ENCODE measurements at regions not wholly inside any gene's neighbourhood (a gene's known extent, or its start where the extent isn't known, plus 50 kb on each side); places are given as distances from the start of the nearest gene placed in this dataset.

DNA sequence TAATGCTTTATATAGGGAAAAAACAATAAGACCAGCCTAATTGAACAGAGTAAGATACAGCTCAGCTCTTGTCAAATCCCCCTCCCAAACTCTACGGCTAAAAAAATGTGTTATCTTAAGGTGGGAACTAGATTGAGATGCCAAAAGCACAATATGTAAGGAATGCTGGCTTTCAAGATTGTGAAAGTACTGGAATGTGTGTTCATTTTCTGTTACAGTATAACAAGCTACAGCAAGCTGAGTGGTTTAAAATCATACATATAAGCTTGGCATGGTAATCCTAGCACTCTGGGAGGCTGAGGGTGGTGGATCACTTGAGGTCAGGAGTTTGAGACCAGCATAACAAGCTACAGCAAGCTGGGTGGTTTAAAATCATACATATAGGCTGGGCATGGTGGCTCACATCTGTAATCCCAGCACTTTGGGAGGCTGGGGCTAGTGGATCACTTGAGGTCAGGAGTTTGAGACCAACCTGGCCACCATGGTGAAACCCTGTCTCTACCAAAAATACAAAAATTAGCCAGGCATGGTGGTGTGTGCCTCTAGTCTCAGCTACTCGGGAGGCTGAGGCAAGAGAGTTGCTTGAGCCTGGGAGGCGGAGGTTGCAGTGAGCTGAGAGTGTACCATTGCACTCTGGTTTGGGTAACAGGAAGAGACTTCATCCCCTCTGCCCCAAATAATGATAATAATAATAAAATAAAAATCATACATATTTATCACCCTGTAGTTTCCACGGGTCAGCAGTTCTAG, 297.7 kb downstream of the DOK5 start:
- Histone ChIP-seq H3K27me3 (ENCODE audit: insufficient read depth, insufficient read length) (no peaks in the 10 kb centered on the region), H3K9ac (ENCODE audit: insufficient read length, low read depth) (no peak overlapping the region), H3K4me1 (ENCODE audit: insufficient read depth, insufficient read length) (no peaks in the 10 kb centered on the region), H3K9me3 (ENCODE audit: insufficient read depth, low read length) (no peaks in the 10 kb centered on the region), H3K4me3 (ENCODE audit: insufficient read length, low read depth) (no peak overlapping the region), H3K36me3 (ENCODE audit: insufficient read depth, insufficient read length, low read length) (no peaks in the 10 kb centered on the region)
- TF ChIP-seq ZNF274 (IDR thresholded peaks at IDR 0.05; ENCODE audit: low read depth, low read length) = no peak
- DNase-seq (ENCODE audit: low read depth, low spot score) = no peak

DNA sequence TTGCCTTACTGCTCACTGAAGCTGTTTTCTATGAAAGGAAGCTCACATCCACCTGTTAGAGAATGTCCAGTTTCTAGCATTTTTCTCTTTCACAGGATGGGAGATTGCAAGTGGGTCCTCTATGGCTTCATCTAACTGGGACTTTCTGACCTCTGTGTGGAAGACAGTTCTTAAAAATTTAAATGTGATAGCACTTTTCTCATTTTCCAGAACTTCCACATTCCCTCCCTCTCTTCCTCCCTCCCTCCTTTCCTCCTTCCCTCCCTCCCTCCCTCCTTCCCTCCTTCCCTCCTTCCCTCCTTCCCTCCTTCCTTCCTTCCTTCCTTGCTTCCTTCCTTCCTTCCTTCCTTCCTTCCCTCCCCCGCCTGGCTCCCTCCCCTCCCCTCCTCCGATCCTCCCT, 291.1 kb downstream of the DOK5 start:
- no peaks in the 10 kb centered on the region for H3K36me3 ChIP-seq (ENCODE audit: insufficient read depth, insufficient read length, low read length)

DNA sequence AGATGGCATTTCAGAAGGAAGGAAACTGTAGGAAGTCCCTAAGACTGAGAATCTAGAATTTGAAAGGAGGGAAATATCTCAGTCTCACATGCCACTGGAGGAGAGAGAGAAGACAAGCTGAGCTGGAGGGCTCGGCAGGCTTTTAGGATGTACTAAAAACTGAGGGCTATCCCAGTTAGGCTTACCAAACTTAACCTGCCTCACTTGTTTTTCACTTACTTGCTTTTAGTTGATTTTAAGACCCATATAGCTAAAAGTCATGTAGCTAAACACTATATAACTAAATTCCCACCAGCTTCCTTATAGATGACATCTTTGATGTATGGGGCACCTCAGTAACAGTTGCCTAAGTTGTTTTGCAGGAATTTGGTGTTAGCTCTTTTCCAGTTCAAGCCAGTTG, 288.0 kb downstream of the DOK5 start:
- DNase-seq (ENCODE audit: low read depth, low spot score) = no peak
- no peaks in the 10 kb centered on the region for H3K36me3 ChIP-seq (ENCODE audit: insufficient read depth, insufficient read length, low read length)
- no peak overlapping the region for H3K9ac ChIP-seq (ENCODE audit: insufficient read length, low read depth)
- no peaks in the 10 kb centered on the region for H3K4me1 ChIP-seq (ENCODE audit: insufficient read depth, insufficient read length)
- no peaks in the 10 kb centered on the region for H3K9me3 ChIP-seq (ENCODE audit: insufficient read depth, low read length)
- no peaks in the 10 kb centered on the region for H3K27me3 ChIP-seq (ENCODE audit: insufficient read depth, insufficient read length)
- TF ChIP-seq YY1 (IDR thresholded peaks at IDR 0.05; ENCODE audit: insufficient read depth, insufficient read length) (no peak), ZNF274 (IDR thresholded peaks at IDR 0.05; ENCODE audit: low read depth, low read length) (no peak), SUZ12 (IDR thresholded peaks at IDR 0.05; ENCODE audit: extremely low read depth, insufficient read depth, insufficient read length) (no peak)
- no peak overlapping the region for H3K4me3 ChIP-seq (ENCODE audit: insufficient read length, low read depth)

More for the DNA sequence above, 291.1 kb downstream of the DOK5 start:
- DNase-seq (ENCODE audit: low read depth, low spot score) = no peak
- TF ChIP-seq YY1 (IDR thresholded peaks at IDR 0.05; ENCODE audit: insufficient read depth, insufficient read length) (no peak), ZNF274 (IDR thresholded peaks at IDR 0.05; ENCODE audit: low read depth, low read length) (no peak), SUZ12 (IDR thresholded peaks at IDR 0.05; ENCODE audit: extremely low read depth, insufficient read depth, insufficient read length) (no peak)
- Histone ChIP-seq H3K4me1 (ENCODE audit: insufficient read depth, insufficient read length) (no peaks in the 10 kb centered on the region), H3K9ac (ENCODE audit: insufficient read length, low read depth) (no peak overlapping the region), H3K9me3 (ENCODE audit: insufficient read depth, low read length) (no peaks in the 10 kb centered on the region), H3K4me3 (ENCODE audit: insufficient read length, low read depth) (no peak overlapping the region), H3K27me3 (ENCODE audit: insufficient read depth, insufficient read length) (no peaks in the 10 kb centered on the region)

DNA sequence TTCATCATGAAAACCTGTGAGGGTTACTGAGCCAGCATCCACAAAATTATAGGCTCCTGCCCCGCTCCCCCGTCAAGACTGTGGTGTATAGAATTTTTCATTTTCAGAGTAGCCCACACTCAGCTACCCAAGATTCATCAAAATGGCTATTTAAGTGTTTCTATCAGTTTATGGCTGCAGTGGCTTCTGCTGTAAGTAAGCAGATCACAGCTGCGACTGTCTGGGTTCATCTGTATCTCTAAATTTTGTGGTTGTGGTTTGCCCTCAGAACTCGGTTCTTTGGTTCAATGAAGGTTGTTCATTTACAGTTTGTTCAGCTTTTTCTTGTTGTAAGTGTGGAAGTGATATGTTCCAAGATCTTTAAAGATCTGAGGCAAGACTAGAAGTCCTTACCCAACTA, 284.2 kb downstream of the DOK5 start:
- Histone ChIP-seq H3K9me3 (ENCODE audit: insufficient read depth, low read length) (no peaks in the 10 kb centered on the region), H3K4me3 (ENCODE audit: insufficient read length, low read depth) (no peak overlapping the region), H3K36me3 (ENCODE audit: insufficient read depth, insufficient read length, low read length) (no peaks in the 10 kb centered on the region), H3K27me3 (ENCODE audit: insufficient read depth, insufficient read length) (no peaks in the 10 kb centered on the region), H3K4me1 (ENCODE audit: insufficient read depth, insufficient read length) (no peaks in the 10 kb centered on the region), H3K9ac (ENCODE audit: insufficient read length, low read depth) (no peak overlapping the region)
- TF ChIP-seq YY1 (IDR thresholded peaks at IDR 0.05; ENCODE audit: insufficient read depth, insufficient read length) (no peak), SUZ12 (IDR thresholded peaks at IDR 0.05; ENCODE audit: extremely low read depth, insufficient read depth, insufficient read length) (no peak), ZNF274 (IDR thresholded peaks at IDR 0.05; ENCODE audit: low read depth, low read length) (no peak)
- DNase-seq (ENCODE audit: low read depth, low spot score) = no peak

DNA sequence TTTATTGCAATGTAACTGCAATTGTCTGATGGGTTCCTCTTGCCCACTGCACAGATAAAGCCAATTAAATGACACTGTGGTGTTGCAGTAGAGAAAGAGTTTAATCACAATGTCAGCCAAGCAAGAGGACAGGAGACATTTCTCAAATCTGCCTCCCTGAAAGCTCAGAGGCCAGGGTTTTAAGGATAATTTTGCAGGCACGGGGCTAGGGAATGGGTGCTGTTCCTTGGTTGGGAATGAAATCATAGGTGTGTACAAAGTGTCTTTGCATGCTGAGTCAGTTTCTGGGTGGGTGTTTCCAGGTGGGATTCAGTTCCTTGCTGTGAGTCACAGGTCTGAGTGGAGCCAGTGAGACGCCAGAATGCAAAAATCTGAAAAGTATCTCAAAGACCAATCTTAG, 271.4 kb downstream of the DOK5 start:
- no peaks in the 10 kb centered on the region for H3K27me3 ChIP-seq (ENCODE audit: insufficient read depth, insufficient read length)
- H3K36me3 ChIP-seq (ENCODE audit: insufficient read depth, insufficient read length, low read length) = no peaks in the 10 kb centered on the region
- peaks cover 16% of the 10 kb centered on the region for H3K9me3 ChIP-seq (ENCODE audit: insufficient read depth, low read length)

DNA sequence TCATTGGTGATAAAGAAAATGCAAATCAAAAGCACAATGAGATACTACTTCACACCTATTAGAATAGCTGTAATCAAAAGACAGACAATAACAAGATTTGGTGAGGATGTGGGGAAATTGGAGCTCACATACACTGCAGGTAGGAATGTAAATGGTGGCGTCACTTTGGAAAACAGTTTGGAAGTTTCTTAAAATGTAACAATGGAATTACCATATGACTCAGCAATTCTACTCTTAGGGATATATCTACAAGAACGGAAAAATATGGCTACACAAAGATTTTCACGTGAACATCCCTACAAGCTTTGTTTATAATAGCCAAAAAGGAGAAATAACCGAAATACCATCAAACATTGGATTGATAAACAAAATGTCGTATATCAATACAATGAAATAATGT, 270.4 kb downstream of the DOK5 start:
- DNase-seq (ENCODE audit: low read depth, low spot score) = no peak
- Histone ChIP-seq H3K9me3 (ENCODE audit: insufficient read depth, low read length) (peaks cover 16% of the 10 kb centered on the region), H3K9ac (ENCODE audit: insufficient read length, low read depth) (no peak overlapping the region), H3K4me1 (ENCODE audit: insufficient read depth, insufficient read length) (no peaks in the 10 kb centered on the region), H3K36me3 (ENCODE audit: insufficient read depth, insufficient read length, low read length) (no peaks in the 10 kb centered on the region), H3K4me3 (ENCODE audit: insufficient read length, low read depth) (no peak overlapping the region), H3K27me3 (ENCODE audit: insufficient read depth, insufficient read length) (no peaks in the 10 kb centered on the region)
- no peak for TF ChIP-seq ZNF274 (IDR thresholded peaks at IDR 0.05; ENCODE audit: low read depth, low read length)
- TF ChIP-seq YY1 (IDR thresholded peaks at IDR 0.05; ENCODE audit: insufficient read depth, insufficient read length) = no peak
- TF ChIP-seq SUZ12 (IDR thresholded peaks at IDR 0.05; ENCODE audit: extremely low read depth, insufficient read depth, insufficient read length) = no peak

More for the DNA sequence above, 271.4 kb downstream of the DOK5 start:
- H3K9ac ChIP-seq (ENCODE audit: insufficient read length, low read depth) = no peak overlapping the region
- H3K4me1 ChIP-seq (ENCODE audit: insufficient read depth, insufficient read length) = no peaks in the 10 kb centered on the region
- DNase-seq (ENCODE audit: low read depth, low spot score) = no peak
- no peak for TF ChIP-seq YY1 (IDR thresholded peaks at IDR 0.05; ENCODE audit: insufficient read depth, insufficient read length)
- TF ChIP-seq ZNF274 (IDR thresholded peaks at IDR 0.05; ENCODE audit: low read depth, low read length) = no peak
- no peak for TF ChIP-seq SUZ12 (IDR thresholded peaks at IDR 0.05; ENCODE audit: extremely low read depth, insufficient read depth, insufficient read length)
- H3K4me3 ChIP-seq (ENCODE audit: insufficient read length, low read depth) = no peak overlapping the region

DNA sequence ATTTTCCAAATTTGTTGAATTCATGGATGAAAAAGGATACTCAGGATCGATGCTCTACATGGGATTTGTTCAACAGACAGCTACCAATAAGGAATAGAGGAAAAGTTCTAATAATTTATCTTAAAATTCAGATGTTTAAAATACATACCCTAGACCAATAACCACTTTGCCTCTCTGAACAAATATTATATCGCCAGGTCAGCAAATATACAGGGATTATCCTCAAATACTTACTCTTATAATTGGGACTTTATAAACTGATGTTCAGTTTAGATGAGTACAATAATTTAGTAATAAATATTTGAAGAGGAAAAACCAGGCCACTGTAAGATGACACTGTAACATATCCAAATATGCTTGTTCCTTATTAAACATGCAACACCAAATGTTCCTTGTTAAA, 268.7 kb downstream of the DOK5 start:
- no peak overlapping the region for H3K4me3 ChIP-seq (ENCODE audit: insufficient read length, low read depth)
- H3K36me3 ChIP-seq (ENCODE audit: insufficient read depth, insufficient read length, low read length) = no peaks in the 10 kb centered on the region
- no peak overlapping the region for H3K9ac ChIP-seq (ENCODE audit: insufficient read length, low read depth)
- no peaks in the 10 kb centered on the region for H3K27me3 ChIP-seq (ENCODE audit: insufficient read depth, insufficient read length)
- peaks cover 16% of the 10 kb centered on the region for H3K9me3 ChIP-seq (ENCODE audit: insufficient read depth, low read length)
- no peak for TF ChIP-seq ZNF274 (IDR thresholded peaks at IDR 0.05; ENCODE audit: low read depth, low read length)
- no peak for TF ChIP-seq SUZ12 (IDR thresholded peaks at IDR 0.05; ENCODE audit: extremely low read depth, insufficient read depth, insufficient read length)
- no peaks in the 10 kb centered on the region for H3K4me1 ChIP-seq (ENCODE audit: insufficient read depth, insufficient read length)
- no peak for DNase-seq (ENCODE audit: low read depth, low spot score)
